Endothelial cell of umbilical vein (primary cell): ENCODE measurements at regions not wholly inside any gene's neighbourhood (a gene's known extent, or its start where the extent isn't known, plus 50 kb on each side); places are given as distances from the start of the nearest gene placed in this dataset.
"Not testable (repeated sequence)": the region's sequence is repeated elsewhere in the genome, so short reads cannot be mapped to it uniquely, and the experiment has no call there.

Experiments
- BruUV-seq: library from RNA; stranded (reverse); fragments of 400-500 nt; replicated peaks from 2 replicates; lab custom pipeline; 2021; lab: Mats Ljungman, UMichigan
- CTCF ChIA-PET: fragments of 300-600, 350-600 bp; sonication (Branson Sonifier 250); formaldehyde crosslinking; loops from one replicate; lab custom pipeline; 2021; ENCODE audit warnings: antibody characterized with exemption, inconsistent platforms; lab: Charles Lee
- POLR2A ChIA-PET: fragments of 300-600, 350-600 bp; sonication (Branson Sonifier 250); formaldehyde crosslinking; loops from one replicate; lab custom pipeline; 2021; ENCODE audit warnings: antibody characterized with exemption, inconsistent platforms; lab: Charles Lee
- DNase-seq: peaks from one replicate; pipeline ENCODE4 v3.0.0-alpha.2; 2011; ENCODE audit warnings: low read depth, low spot score
- FAIRE-seq: peaks from 2 replicates; lab custom pipeline; 2011; peaks lifted over from hg19 to GRCh38; lab: Jason Lieb, UNC
- H2AFZ ChIP-seq: 2 replicates; pipeline ENCODE4 v1.6.0; 2012; ENCODE audit warnings: low read depth, low read length, control low read depth, inconsistent platforms
- H3K27ac ChIP-seq: 2 replicates; pipeline ENCODE4 v1.5.1; 2011; ENCODE audit warnings: low read depth, mild to moderate bottlenecking, control low read depth, low read length, moderate library complexity; ENCODE audit not compliant: insufficient read depth
- H3K27me3 ChIP-seq, 2 experiments: 2 replicates each; pipeline versions ENCODE4 v1.6.0 to v1.6.1; 2011; ENCODE audit warnings: low read length in 2 of 2, mixed read lengths in 1 of 2; ENCODE audit not compliant: control insufficient read depth in 2 of 2, insufficient read depth in 2 of 2
- H3K36me3 ChIP-seq, 2 experiments: 2 replicates in 1 of 2; 3 replicates in 1 of 2; pipeline ENCODE4 v1.5.1; 2011; ENCODE audit warnings: low read length in 2 of 2, mild to moderate bottlenecking in 1 of 2, moderate library complexity in 1 of 2; ENCODE audit not compliant: control insufficient read depth in 2 of 2, insufficient read depth in 2 of 2; ENCODE audit errors: extremely low read depth in 1 of 2
- H3K4me1 ChIP-seq: 3 replicates; pipeline ENCODE4 v1.5.1; 2011; ENCODE audit warnings: mild to moderate bottlenecking, low read length; ENCODE audit not compliant: control insufficient read depth, insufficient read depth; ENCODE audit errors: extremely low read depth
- H3K4me2 ChIP-seq: 2 replicates; pipeline ENCODE4 v1.6.1; 2011; ENCODE audit warnings: low read length, control low read depth, mixed read lengths; ENCODE audit not compliant: insufficient read depth
- H3K4me3 ChIP-seq, 3 experiments: fragments of 200-600 bp in 1 of 3; sonication (generic), shearing (Covaris generic) in 1 of 3; replicated peaks in 1 of 3; 2 replicates each; pipeline ENCODE4 v1.5.1; 2011 to 2016; ENCODE audit warnings: control low read depth in 3 of 3, low read length in 3 of 3, mild to moderate bottlenecking in 2 of 3, inconsistent platforms in 1 of 3, low read depth in 1 of 3, moderate library complexity in 1 of 3; ENCODE audit not compliant: insufficient read depth in 1 of 3
- H3K79me2 ChIP-seq: 2 replicates; pipeline ENCODE4 v1.6.0; 2012; ENCODE audit warnings: low read length, inconsistent platforms; ENCODE audit not compliant: control insufficient read depth, insufficient read depth
- H3K9ac ChIP-seq: replicated peaks from 2 replicates; pipeline ENCODE3; 2011; ENCODE audit warnings: low read length, control low read depth; ENCODE audit not compliant: insufficient read depth; ENCODE audit errors: extremely low read depth
- H3K9me1 ChIP-seq: replicated peaks from 3 replicates; pipeline ENCODE4 v1.6.0; 2011; ENCODE audit warnings: mild to moderate bottlenecking, low read length; ENCODE audit not compliant: control insufficient read depth, insufficient read depth; ENCODE audit errors: extremely low read depth
- H3K9me3 ChIP-seq: replicated peaks from 2 replicates; pipeline ENCODE4 v1.5.1; 2012; ENCODE audit warnings: low read length, inconsistent platforms; ENCODE audit not compliant: control insufficient read depth, insufficient read depth
- H4K20me1 ChIP-seq: replicated peaks from 2 replicates; pipeline ENCODE3; 2011; ENCODE audit warnings: mild to moderate bottlenecking, low read length; ENCODE audit not compliant: control insufficient read depth, insufficient read depth; ENCODE audit errors: extremely low read depth
- EZH2 ChIP-seq: IDR thresholded peaks from 2 replicates; pipeline ENCODE4 v1.6.1; 2012; ENCODE audit warnings: borderline replicate concordance, low read depth, mild to moderate bottlenecking, moderate library complexity, low read length, inconsistent platforms; ENCODE audit not compliant: severe bottlenecking
- FOS ChIP-seq: IDR thresholded peaks from 2 replicates; pipeline ENCODE4 v1.6.1; 2011; ENCODE audit warnings: mild to moderate bottlenecking, low read length, moderate library complexity, borderline replicate concordance; ENCODE audit not compliant: insufficient read depth
- GATA2 ChIP-seq: IDR thresholded peaks from 2 replicates; pipeline ENCODE4 v1.7.0; 2011; ENCODE audit warnings: low read depth, mild to moderate bottlenecking, moderate library complexity, mixed read lengths, low read length; ENCODE audit not compliant: insufficient read length, insufficient read depth
- JUN ChIP-seq: IDR thresholded peaks from 2 replicates; pipeline ENCODE4 v1.6.1; 2011; ENCODE audit warnings: borderline replicate concordance, low read depth; ENCODE audit not compliant: insufficient read length, insufficient read depth
- MAX ChIP-seq: IDR thresholded peaks from 2 replicates; pipeline ENCODE4 v1.6.1; 2011; ENCODE audit not compliant: insufficient read depth, insufficient read length
- MYC ChIP-seq: IDR thresholded peaks from one replicate; pipeline ENCODE4 v1.6.1; 2011; ENCODE audit warnings: mild to moderate bottlenecking, low read depth, low read length
- POLR2A ChIP-seq: IDR thresholded peaks from 2 replicates; pipeline ENCODE4 v1.6.1; 2012; ENCODE audit warnings: low read depth, mild to moderate bottlenecking, control low read depth, low read length
- POLR2AphosphoS5 ChIP-seq: IDR thresholded peaks from 2 replicates; pipeline ENCODE4 v1.6.1; 2012; ENCODE audit warnings: low read depth, mild to moderate bottlenecking, control low read depth, low read length, moderate library complexity; ENCODE audit not compliant: insufficient read depth
- dilution Hi-C: fragments of 300-500 bp; cut with MboI; formaldehyde crosslinking; loops from one replicate; pipeline ENCODE4 v1.15.0; 2019; ENCODE audit warnings: low sequenced_read_pairs; ENCODE audit not compliant: extremely low pct_ligation_motif_present
- intact Hi-C: fragments of 100-400 bp; cut with micrococcal nuclease; formaldehyde crosslinking; loops from one replicate; pipeline ENCODE4 v1.10.0; 2022
- TF ChIP-seq, protein P1 (sequence below), 2 donors: IDR thresholded peaks; 1 replicate in 1 of 2; 2 replicates in 1 of 2; pipeline ENCODE4 v1.5.1; 2011; ENCODE audit warnings: low read length in 2 of 2, mild to moderate bottlenecking in 2 of 2, moderate library complexity in 2 of 2, control low read depth in 1 of 2, inconsistent platforms in 1 of 2, low read depth in 1 of 2; ENCODE audit not compliant: insufficient read depth in 1 of 2; ENCODE audit errors: extremely low read depth in 1 of 2

DNA sequence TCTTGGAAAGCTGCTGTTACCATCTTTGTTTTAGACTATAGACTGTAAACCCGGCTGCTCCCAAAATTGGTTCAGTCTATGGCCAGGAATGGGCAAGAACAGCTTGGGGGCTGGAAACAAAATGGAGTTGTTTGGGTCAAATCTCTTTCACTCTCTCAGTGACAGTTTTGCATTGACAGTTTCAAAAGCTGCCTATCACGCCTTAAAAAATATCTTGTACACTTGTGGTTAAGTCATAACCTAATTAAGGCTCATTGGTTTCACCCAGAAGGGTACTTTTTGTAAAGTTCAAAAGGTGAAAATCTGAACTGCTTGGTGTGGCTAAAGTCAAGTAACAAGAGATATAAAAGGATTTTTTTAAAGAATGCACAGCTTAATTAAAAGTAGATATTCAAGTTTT, 76.1 kb upstream of the PRL start:
- TF ChIP-seq, protein P1, sequence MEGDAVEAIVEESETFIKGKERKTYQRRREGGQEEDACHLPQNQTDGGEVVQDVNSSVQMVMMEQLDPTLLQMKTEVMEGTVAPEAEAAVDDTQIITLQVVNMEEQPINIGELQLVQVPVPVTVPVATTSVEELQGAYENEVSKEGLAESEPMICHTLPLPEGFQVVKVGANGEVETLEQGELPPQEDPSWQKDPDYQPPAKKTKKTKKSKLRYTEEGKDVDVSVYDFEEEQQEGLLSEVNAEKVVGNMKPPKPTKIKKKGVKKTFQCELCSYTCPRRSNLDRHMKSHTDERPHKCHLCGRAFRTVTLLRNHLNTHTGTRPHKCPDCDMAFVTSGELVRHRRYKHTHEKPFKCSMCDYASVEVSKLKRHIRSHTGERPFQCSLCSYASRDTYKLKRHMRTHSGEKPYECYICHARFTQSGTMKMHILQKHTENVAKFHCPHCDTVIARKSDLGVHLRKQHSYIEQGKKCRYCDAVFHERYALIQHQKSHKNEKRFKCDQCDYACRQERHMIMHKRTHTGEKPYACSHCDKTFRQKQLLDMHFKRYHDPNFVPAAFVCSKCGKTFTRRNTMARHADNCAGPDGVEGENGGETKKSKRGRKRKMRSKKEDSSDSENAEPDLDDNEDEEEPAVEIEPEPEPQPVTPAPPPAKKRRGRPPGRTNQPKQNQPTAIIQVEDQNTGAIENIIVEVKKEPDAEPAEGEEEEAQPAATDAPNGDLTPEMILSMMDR (IDR thresholded peaks at IDR 0.05; ENCODE audit: extremely low read depth in 1 of 2, insufficient read depth in 1 of 2, low read depth in 1 of 2, low read length in 2 of 2): no peak
- TF ChIP-seq POLR2AphosphoS5 (no peak), EZH2 (no peak), MYC (no peak), FOS (no peak), POLR2A (no peak), MAX (no peak), JUN (no peak), GATA2 (no peak)
- Histone ChIP-seq H3K36me3 (no peaks in the 10 kb centered on the region), H3K4me2 (no peak overlapping the region), H3K27me3 (no peaks in the 10 kb centered on the region), H3K4me1 (no peaks in the 10 kb centered on the region), H3K4me3 (no peak overlapping the region), H3K27ac (no peak overlapping the region), H3K9ac (no peak overlapping the region), H3K9me1 (no peaks in the 10 kb centered on the region), H3K9me3 (no peaks in the 10 kb centered on the region), H3K79me2 (no peaks in the 10 kb centered on the region), H4K20me1 (no peaks in the 10 kb centered on the region), H2AFZ (no peak overlapping the region)
- intact Hi-C loops (no loop called here), dilution Hi-C loops (no loop called here)
- FAIRE-seq: no peak
- no peak for DNase-seq
- CTCF ChIA-PET: no interaction called here
- POLR2A ChIA-PET: no interaction called here
- BruUV-seq: no TSS peak

GRCh38 chr6:22374950-22375349, 78.1 kb upstream of the PRL start:
- H3K9me1 ChIP-seq, H3K9me3 ChIP-seq, H3K4me2 ChIP-seq, H3K27ac ChIP-seq, dilution Hi-C loops, DNase-seq, intact Hi-C loops, FAIRE-seq, BruUV-seq, H3K27me3 ChIP-seq, H3K4me3 ChIP-seq, H3K36me3 ChIP-seq, H3K4me1 ChIP-seq, H3K9ac ChIP-seq, H2AFZ ChIP-seq, H3K79me2 ChIP-seq, CTCF ChIA-PET, POLR2A ChIA-PET, H4K20me1 ChIP-seq: not testable (repeated sequence)

- DNase-seq, CTCF ChIA-PET, H3K36me3 ChIP-seq, H3K79me2 ChIP-seq, H3K9ac ChIP-seq, BruUV-seq, H3K4me3 ChIP-seq, H3K27ac ChIP-seq, H2AFZ ChIP-seq, intact Hi-C loops, FAIRE-seq, H3K27me3 ChIP-seq, H3K9me3 ChIP-seq, H3K4me2 ChIP-seq, POLR2A ChIA-PET, H4K20me1 ChIP-seq, H3K9me1 ChIP-seq, dilution Hi-C loops, H3K4me1 ChIP-seq: not testable (repeated sequence)
Observed at GRCh38 chr6:22376293-22376692, 79.5 kb upstream of the PRL start.
